GM03348 (cell line): ENCODE measurements at regions not wholly inside any gene's neighbourhood (a gene's known extent, or its start where the extent isn't known, plus 50 kb on each side); places are given as distances from the start of the nearest gene placed in this dataset.

Source experiments
- DNase-seq: peaks from one replicate; pipeline ENCODE4 v3.0.0; 2012; ENCODE audit warnings: low spot score

DNA sequence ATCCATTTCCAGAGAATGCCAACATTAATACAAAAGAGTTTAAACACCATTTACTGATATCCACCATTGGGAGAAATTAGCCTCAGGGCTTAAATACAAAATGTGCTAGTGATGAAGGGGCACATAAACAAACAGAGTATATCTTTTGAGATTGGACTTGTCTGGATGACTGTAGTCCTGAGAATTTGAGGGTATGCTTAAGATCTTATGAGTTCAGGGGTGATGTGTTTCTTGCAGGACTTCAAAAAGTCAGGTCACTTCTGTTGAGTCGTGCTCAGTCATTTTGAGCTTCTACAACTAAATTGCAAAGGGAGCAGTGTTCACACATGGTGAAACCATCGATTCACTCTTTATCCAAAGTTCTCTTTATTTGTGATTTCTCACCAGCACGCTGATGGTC lies 425.7 kb downstream of the ATP23 start:
- DNase-seq = no peak

GRCh38 chr12:58368001-58368400 lies 426.6 kb downstream of the ATP23 start:
- no peak for DNase-seq

- DNase-seq = no peak
Observed at GRCh38 chr12:58369576-58369975, 428.2 kb downstream of the ATP23 start.

DNA sequence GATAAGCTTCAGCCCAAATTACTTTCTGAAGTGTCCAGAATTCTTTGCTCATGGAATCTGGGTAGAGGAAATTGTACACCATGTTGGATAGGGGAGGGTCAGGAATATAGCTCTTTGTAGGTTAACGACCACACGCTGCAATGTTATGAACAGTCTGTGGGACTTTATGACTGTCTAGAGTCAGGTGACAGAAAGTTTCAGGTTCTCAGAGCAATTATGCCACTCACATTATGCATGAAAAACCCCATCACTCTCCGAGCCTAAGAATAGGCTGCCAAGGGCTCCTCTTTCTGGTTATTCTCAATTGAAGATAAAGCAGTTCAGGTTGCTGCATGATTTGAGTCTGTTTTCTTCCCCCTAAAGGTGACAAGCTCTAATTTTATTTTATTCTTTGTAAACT lies 430.9 kb downstream of the ATP23 start:
- no peak for DNase-seq

- DNase-seq = no peak
Observed at GRCh38 chr12:58378028-58378427, 436.7 kb downstream of the ATP23 start.

- no peak for DNase-seq
Observed at GRCh38 chr12:58381546-58381945, 440.2 kb downstream of the ATP23 start.

GRCh38 chr12:58384196-58384595 lies 442.8 kb downstream of the ATP23 start:
- DNase-seq = no peak

DNA sequence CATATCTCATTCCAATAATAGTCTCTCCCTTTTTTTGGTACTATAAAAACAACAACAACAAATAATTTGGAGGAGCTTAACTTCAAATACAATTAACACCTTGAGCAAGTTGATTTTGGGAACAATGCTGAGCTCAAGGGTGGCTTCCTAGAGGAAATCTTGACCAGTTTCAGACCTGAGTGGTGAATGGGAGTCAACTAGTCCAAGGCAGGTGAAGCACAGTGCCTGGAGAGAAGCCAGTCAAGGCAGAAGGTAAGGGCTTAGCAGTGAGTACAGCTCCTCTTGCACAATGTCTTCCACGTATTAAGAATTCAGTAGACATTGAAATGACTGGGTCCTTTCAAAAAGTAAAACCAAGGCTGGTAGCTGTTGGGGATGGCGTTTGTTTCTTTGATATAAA lies 444.8 kb downstream of the ATP23 start:
- no peak for DNase-seq

DNA sequence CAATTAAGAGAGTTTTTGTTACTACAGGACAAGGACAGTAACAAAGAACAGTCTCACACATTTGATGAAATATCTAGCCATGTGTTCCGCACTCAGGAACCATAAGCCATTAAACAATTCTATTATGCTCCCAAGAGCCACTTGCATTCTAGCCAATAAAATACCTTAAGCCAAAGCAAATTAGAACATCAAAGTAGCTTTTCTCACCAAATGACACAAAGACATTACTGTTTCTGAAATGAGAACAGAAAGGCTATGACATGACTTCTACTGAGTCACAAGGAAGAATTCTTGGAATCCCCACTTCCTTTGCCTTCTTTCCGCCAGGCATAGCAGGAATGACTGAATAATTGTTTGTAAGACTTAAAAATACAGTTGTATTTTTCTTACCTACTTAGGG lies 445.8 kb downstream of the ATP23 start:
- DNase-seq = peak; percentile 57

- DNase-seq = no peak
Observed at GRCh38 chr12:58388261-58388660, 446.9 kb downstream of the ATP23 start.

- DNase-seq = no peak
Observed at GRCh38 chr12:58393152-58393551, 451.8 kb downstream of the ATP23 start.

DNA sequence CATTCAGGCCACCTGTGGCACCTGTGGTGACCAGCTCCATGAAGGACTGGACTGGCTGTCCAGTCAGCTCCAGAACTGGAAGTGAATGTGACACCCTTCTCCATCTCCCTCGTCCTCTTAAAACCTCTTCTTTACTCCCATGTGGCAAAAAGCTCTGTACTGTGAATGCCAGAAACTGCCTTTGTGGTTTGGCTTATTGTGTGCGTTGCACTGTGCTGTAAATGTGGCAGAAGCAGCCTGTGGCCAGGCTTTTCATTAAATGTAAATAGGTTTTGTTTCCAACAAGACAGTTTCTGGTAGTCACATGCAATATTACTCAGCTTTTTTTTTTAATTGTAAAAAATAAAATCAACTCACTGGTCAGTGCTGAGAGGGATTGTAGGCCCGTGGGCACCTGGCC lies 453.7 kb downstream of the ATP23 start:
- no peak for DNase-seq

DNA sequence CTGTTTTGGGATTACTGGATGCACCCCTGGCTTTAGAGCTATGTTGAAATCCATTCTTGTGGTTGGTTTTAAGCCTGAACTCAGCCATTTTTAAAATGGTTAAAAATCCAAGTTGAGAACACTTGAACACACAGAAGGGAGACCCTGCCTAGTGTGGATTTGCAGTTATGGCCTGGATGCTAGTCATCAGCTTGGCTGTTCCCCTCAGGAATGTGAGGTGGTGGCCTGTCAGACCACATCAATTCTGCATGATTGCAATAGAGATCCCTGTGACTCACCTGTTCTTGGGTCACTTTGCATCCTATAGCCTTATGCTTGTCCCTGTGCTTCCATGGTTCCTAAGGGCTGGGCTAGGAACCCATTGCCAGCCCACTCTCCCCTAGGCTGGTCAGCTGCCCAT lies 454.1 kb downstream of the ATP23 start:
- DNase-seq = no peak

DNA sequence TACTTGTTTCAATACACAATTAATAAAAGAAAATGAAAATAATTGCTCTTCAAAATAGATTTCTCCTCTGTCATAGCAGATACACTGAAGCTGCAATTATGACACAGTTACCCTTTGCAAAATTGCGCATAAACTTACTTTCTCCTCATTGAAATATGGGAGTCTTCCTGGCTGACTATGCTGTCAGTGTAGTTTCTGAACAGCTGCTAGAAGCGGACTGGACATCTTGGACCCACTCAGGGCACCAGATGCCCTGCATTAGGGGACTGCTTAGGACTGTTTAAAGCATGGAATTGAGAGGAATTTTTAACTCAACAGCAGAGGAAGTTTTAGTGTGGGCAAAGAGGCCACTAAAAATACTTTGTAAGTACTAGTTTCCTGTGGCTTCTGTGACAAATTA lies 454.9 kb downstream of the ATP23 start:
- DNase-seq = no peak

- DNase-seq = no peak
Observed at GRCh38 chr12:58405363-58405762, 464.0 kb downstream of the ATP23 start.

GRCh38 chr12:58408516-58408915 lies 467.1 kb downstream of the ATP23 start:
- no peak for DNase-seq

DNA sequence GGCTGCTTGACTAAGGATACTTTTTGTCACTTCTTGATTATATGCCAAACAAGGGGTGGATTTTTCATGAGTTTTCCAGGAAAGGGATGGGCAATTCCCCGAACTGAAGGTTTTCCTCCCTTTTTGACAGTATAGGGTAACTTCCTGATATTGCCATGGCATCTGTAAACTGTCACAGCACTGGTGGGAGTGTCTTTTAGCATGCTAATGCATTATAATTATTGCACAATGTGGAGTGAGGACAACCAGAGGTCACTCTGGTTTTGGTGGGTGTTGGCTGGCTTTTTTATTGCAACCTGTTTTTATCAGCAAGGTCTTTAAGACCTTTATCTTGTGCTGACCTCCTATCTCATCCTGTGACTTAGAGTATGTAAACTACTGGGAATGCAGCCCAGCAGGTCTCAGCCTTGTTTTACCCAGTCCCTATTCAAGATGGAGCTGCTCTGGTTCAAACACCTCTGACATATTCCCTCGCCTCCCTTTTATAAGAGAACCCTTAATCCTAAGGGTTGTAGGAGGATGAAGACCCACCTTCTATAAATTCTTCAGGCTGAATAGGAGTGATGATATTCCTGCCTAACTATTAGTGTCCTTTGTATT lies 471.2 kb downstream of the ATP23 start:
- DNase-seq = no peak

DNA sequence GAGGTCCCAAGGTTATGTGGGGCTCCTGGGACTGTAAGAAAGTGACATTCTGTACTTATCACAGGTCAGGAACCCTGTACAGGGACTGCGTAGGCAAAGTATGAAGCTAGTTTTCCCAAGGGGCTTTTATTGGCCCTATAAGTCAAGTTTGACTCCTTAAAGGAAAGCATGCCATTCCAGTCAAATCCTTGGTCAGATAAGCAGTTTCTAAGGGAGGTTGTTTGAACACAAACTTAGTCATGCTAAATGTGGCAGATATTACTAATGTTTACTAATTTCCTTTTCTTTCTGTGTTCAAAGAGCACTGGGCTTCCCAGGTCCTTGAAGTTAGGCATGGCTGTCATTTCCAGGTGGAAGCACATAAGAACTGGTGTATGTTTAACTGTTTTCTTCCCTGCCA lies 472.4 kb downstream of the ATP23 start:
- no peak for DNase-seq

DNA sequence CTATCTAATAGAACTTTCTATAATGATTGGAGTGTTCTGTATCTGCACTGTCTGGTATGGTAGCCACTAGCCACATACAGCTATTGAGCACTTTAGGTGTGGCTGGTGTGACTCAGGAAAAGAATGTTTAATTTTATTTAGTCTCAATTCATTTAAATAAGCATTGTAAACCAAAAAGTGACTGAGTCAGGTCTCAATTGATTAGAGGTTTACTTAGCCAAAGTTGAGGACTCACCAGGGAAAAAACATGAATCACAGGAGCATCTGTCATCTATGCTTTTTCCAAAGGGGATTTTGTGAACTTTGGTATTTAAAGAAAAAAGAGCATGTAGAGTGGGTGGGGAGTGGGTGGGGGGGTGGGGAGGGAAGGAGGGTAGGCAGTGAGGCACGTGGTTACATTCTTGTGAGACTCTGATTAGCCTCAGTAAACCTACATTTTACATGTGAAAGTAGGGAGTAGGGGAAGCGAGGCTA lies 473.1 kb downstream of the ATP23 start:
- DNase-seq = no peak

DNA sequence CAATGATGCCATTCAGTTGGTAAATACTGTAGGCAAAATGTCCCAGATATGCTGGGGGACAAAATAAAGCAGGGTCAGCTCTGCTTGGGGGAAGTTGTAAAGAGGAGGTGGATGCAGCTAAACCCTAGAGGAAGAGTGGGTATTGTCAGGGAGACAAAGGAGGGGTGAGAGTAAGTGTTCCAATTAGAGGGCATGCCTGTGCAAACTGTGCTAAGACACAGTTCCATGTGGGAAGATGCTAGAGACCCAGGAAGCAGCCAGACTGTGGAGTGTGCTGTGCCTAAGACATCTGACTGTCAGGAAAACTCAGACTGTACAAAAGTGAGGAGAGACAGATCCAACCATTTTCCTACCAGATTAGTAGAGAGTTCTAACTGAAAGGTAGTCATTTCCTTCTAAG lies 474.3 kb downstream of the ATP23 start:
- no peak for DNase-seq

GRCh38 chr12:58416236-58416635 lies 474.9 kb downstream of the ATP23 start:
- DNase-seq = peak; percentile 70

- DNase-seq = no peak
Observed at GRCh38 chr12:58419196-58419760, 477.9 kb downstream of the ATP23 start.

GRCh38 chr12:58419905-58420304 lies 478.5 kb downstream of the ATP23 start:
- no peak for DNase-seq

GRCh38 chr12:58420503-58420902 lies 479.1 kb downstream of the ATP23 start:
- DNase-seq = no peak
